NCI-H1092 treated with DMSO at 0.1 percent for 48 hours (cell line): ENCODE measurements at regions not wholly inside any gene's neighbourhood (a gene's known extent, or its start where the extent isn't known, plus 50 kb on each side); places are given as distances from the start of the nearest gene placed in this dataset.
A peak's percentile ranks its signal among the peaks of the same experiment; 100 is the strongest.

Experiments
- DNase-seq: peaks from one replicate; lab custom pipeline; 2025; lab: John Stamatoyannopoulos, UW

DNA sequence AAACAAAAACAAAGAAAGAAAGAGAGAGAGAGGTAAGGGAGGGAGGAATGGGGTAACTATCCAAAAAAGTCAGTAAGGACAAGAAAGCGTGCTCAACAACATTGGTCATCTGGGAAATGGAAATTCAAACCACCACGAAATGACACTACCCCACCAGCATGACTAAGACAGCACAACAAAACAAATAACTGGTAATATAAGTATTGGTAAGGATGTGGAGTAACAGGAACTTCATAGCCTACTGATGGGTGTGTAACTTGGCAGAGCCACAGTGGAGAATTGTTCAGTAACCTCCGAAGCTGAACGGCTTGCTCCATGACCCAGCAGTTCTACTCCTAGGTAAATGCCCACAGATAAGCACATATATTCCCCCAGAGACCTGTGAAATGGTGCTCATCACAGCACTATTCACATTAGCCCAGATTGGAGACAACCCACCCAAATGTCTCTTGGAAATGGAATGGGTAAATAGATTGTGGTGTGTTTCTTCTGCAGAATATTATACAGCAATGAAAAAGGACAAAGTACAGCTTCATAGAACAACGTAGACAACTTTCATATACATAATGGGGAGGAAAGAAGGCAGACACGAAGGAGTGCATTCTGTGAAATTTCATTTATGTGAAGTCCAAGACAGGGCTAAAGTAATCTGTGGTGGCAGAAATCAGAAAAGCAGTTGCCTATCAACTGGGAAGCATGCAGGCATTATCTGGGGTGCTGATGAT lies 95.5 kb upstream of the ATP6AP2 start:
- DNase-seq: no peak

- no peak for DNase-seq
These were observed 96.2 kb upstream of the ATP6AP2 start for GRCh38 chrX:40484408-40485091.

DNA sequence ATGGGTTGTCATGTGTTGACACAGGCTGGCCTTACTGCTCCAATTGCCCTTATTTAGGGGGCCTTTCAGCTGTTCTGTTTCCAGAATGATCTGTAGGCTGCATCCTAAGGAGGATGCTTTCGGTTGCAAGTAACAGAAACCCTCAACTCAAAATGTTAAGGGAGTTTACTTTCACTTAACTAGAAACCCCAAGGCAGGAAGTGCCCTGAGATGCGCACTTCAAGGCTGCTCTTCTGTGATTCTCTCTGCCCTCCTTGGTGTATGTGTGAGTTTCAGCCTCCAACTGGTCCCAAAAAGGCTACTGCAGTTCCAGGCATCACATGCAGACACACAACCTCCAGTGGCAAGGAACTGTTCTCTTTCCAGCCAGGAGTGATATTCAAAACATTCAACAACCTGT lies 97.3 kb upstream of the ATP6AP2 start:
- DNase-seq: no peak

GRCh38 chrX:40479777-40480318 lies 100.9 kb upstream of the ATP6AP2 start:
- no peak for DNase-seq

DNA sequence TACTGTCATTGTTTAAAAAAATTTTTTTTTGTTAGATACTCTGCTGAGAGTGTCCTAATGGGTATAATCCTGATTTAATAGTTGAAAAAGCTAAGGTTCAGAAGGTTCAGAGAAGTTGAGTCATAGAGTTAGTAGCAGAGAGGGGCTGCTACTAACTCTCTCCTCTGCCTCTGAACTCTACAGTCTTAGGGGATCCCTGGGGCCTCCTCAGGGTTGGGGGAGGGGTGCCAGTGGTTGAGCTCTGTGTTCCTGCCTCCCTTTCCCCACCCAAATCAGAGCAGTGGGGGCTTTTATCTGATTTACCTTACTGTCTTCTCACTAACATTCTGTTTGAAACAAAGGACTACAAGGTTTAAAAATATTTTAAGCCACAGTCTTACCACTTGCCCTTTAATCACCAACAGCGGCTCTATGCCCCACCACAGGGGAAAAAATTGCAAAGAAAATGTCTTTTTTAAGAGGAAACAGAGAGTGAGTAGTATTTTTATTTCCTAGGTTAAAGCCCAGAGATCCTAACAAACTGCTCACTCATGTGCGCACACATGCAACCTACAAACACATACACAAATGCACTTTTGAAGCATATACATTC lies 102.2 kb upstream of the ATP6AP2 start:
- no peak for DNase-seq

- no peak for DNase-seq
These were observed 103.8 kb upstream of the ATP6AP2 start for GRCh38 chrX:40476958-40477357.

DNA sequence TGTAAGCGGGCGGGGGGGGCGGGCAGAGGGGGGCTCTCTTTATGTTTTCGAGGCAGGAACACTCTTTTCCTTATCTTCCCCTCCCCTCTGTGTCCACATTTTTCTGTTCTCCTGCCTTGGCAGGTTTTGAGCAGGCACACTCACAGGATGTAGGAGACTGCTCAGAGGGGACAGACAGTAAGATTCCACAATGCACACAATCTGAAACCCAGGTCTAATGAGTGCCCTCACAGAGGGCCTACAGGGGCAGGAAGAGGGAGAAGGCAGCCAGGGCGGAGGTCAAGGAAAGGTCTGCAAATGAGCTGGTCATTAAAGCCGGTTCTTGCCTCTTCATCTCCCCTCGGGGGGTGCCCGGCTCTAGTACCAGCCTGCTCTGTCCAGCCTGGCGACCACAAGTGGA lies 106.1 kb upstream of the ATP6AP2 start:
- no peak for DNase-seq

- no peak for DNase-seq
These were observed 106.6 kb upstream of the ATP6AP2 start for GRCh38 chrX:40474205-40474626.

DNA sequence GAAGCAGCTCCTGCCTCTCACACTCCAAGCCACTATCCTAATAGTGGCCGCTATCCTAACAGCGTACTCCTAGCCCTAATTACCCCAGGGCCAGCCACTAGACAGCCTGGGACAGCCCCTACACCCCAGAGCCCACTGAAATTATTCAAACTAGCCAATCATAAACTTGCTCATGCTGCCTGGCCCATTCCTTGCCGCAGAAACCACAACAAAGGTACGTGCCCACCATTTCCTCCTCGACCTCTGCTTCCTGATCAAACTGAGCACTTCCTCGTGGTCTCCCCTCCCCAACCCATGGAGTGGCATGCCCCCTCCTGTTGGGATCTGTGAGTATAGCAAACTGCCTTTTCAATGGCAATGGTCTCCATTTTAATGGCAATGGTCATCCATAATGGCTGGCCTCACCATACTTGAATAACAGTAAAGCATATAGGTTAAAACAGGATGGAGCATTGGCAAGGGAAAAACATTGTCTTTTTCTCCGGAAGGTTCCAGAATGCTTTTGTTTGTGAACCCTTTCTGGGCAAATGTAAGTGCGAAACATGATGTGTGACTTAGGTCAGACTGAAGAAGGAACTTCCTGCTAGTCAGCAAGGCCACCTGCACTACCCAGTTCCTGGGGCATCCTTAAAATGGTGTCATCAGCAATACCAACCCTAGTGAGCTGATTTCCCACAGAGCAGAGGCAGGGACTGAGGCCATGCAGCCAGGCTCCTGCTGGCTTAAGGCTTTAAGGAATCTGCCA lies 107.1 kb upstream of the ATP6AP2 start:
- no peak for DNase-seq

DNA sequence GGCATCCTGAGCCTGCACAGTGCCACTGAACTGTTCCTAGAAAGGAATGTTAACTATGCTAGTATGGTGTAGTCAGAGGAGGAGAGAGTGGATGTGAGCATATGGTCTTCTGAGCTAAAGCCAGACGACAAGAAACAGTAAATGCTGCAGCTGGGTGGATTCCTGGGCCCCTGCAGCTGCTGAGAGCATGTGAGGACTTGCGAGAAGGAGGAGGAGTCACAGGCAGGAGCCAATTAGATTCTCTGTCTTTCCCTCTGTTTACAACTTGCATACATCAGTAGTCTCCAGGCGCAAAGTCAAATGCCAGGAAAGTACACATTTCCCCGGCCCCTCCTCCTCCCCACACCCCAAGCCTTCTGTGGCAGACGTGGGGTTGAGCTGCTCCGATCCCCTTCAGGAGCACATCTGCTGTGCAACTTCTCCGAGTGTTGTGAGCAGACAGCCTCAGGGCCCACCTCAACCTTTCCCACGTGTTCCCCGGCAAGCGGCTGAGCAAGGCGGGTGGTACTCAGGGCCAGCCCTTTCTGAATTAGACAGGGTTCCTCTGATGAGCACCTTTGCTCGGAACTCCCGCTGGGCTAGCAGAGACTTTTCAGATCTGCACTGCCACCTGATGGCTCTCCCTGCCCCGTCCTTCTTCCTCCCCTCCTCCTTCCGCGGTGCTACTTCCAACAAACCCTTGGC lies 108.7 kb upstream of the ATP6AP2 start:
- DNase-seq: peak; percentile 27

- DNase-seq: no peak
These were observed 109.8 kb upstream of the ATP6AP2 start for GRCh38 chrX:40470830-40471429.

DNA sequence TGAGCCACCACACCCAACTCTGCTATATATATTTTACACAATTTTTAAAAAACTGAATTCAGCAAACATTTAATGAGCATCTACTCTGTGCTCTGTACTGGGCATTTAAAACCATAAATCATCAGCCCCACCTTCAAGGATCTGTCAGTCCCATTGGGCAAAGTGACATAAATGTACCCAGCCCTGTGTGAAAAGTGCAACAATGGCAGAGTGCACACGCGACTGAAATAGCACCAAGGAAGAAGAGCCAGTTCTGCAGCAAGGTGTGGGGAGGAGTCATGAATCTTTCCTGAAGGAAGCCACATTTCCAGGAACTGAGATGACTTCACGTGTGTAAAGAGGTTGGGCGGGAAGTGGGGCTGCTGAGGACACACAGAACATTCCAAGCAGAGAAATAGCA lies 111.5 kb upstream of the ATP6AP2 start:
- no peak for DNase-seq

- DNase-seq: peak; percentile 82
These were observed 112.5 kb upstream of the ATP6AP2 start for GRCh38 chrX:40468033-40468846.

DNA sequence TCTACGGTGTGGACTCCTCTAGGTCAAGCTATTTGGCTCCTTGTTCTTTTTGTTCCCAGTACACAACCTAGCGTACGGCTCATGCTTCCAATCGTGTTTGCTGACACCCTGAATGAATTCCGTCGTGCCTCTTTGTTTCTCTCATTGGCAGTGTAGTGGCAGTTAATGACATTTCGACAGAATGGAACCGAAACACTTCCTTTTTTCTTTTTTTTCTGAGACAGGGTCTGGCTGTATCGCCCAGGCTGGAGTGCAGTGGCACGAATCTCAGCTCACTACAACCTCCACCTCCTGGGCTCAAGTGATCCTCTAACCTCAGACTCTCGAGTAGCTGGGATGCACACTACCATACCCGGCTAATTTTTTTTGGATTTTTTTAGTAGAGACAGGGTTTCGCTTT lies 113.3 kb upstream of the ATP6AP2 start:
- no peak for DNase-seq

GRCh38 chrX:40465735-40466551 lies 114.8 kb upstream of the ATP6AP2 start:
- no peak for DNase-seq

GRCh38 chrX:40462795-40463194 lies 118.0 kb upstream of the ATP6AP2 start:
- DNase-seq: no peak

GRCh38 chrX:40460926-40461325 lies 119.8 kb upstream of the ATP6AP2 start:
- DNase-seq: no peak

- DNase-seq: no peak
These were observed 121.1 kb upstream of the ATP6AP2 start for GRCh38 chrX:40459571-40460158.

- no peak for DNase-seq
These were observed 123.4 kb upstream of the ATP6AP2 start for GRCh38 chrX:40457406-40457805.
